ENCODE measurements at regions not wholly inside any gene's neighbourhood (a gene's known extent, or its start where the extent isn't known, plus 50 kb on each side); places are given as distances from the start of the nearest gene placed in this dataset.

DNA sequence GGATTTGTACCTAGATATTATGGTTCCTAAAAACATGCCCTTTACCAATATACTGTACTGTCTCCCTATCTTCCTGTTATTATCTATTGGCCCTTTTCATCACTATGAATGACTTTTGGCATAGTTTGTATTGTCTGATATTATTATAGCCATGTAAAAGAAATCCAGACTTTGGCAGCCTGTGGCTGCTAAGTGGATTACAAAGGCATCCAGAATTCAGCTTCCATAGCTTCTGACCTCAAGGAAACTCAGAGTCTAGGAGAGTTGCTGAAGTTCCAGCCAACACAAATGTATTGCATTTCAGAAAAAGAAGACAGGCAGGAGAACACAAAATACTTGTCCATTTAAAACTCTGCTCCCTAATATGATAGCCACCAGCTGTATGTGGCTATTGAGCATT is 319.2 kb upstream of the MPDZ start:
- Histone ChIP-seq H3K4me3 (ENCODE audit: control extremely low read depth in 1 of 5, extremely low read depth in 1 of 5, insufficient read depth in 1 of 5, low read depth in 2 of 5, low read length in 4 of 5) (no peak overlapping the region), H3K27me3 (replicated peaks in 1 of 4; ENCODE audit: control extremely low read depth in 1 of 4, control insufficient read depth in 3 of 4, insufficient read depth in 4 of 4, low read length in 3 of 4) (no peaks in the 10 kb centered on the region), H3K4me2 (replicated peaks; ENCODE audit: low read depth, low read length, poor library complexity, severe bottlenecking) (no peak overlapping the region), H3K79me2 (ENCODE audit: control insufficient read depth, insufficient read depth, low read length) (no peaks in the 10 kb centered on the region), H3K9me3 (ENCODE audit: control extremely low read depth in 1 of 3, control insufficient read depth in 2 of 3, insufficient read depth in 1 of 3, low read length in 2 of 3) (peaks cover 0 to 9% (median 0%) of the 10 kb centered on the region in 3 donors), H2AFZ (ENCODE audit: insufficient read depth, low read depth, low read length, poor library complexity, severe bottlenecking) (no peak overlapping the region), H3K36me3 (replicated peaks in 1 of 2; ENCODE audit: control extremely low read depth in 1 of 2, control insufficient read depth in 1 of 2, extremely low read depth in 1 of 2, insufficient read depth in 2 of 2, low read length in 1 of 2) (no peaks in the 10 kb centered on the region), H3K4me1 (ENCODE audit: control insufficient read depth in 2 of 2, insufficient read depth in 2 of 2, low read length in 2 of 2) (no peaks in the 10 kb centered on the region), H3K27ac (ENCODE audit: low read length in 2 of 2) (no peak overlapping the region), H4K20me1 (ENCODE audit: control insufficient read depth, insufficient read depth, low read length, poor library complexity, severe bottlenecking) (no peaks in the 10 kb centered on the region), H3K9ac (ENCODE audit: low read length) (no peak overlapping the region)
- Mint-ChIP-seq H3K27ac (no peak overlapping the region), H3K4me1 (no peaks in the 10 kb centered on the region), H3K9me3 (ENCODE audit: insufficient read depth) (peaks cover 2% of the 10 kb centered on the region), H3K4me3 (no peak overlapping the region), H3K27me3 (no peaks in the 10 kb centered on the region)
- no peak for DNase-seq
- ATAC-seq (ENCODE audit: low read depth): no peak
- ChIA-PET CTCF (no interaction called here), POLR2A (no interaction called here)
- intact Hi-C loops (cut with micrococcal nuclease): no loop called here
- TF ChIP-seq, protein P1, sequence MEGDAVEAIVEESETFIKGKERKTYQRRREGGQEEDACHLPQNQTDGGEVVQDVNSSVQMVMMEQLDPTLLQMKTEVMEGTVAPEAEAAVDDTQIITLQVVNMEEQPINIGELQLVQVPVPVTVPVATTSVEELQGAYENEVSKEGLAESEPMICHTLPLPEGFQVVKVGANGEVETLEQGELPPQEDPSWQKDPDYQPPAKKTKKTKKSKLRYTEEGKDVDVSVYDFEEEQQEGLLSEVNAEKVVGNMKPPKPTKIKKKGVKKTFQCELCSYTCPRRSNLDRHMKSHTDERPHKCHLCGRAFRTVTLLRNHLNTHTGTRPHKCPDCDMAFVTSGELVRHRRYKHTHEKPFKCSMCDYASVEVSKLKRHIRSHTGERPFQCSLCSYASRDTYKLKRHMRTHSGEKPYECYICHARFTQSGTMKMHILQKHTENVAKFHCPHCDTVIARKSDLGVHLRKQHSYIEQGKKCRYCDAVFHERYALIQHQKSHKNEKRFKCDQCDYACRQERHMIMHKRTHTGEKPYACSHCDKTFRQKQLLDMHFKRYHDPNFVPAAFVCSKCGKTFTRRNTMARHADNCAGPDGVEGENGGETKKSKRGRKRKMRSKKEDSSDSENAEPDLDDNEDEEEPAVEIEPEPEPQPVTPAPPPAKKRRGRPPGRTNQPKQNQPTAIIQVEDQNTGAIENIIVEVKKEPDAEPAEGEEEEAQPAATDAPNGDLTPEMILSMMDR (IDR thresholded peaks at IDR 0.05): no peak
- no peak for TF ChIP-seq EZH2 (IDR thresholded peaks at IDR 0.05; ENCODE audit: borderline replicate concordance, insufficient read depth, low read depth, low read length, poor library complexity, severe bottlenecking)

DNA sequence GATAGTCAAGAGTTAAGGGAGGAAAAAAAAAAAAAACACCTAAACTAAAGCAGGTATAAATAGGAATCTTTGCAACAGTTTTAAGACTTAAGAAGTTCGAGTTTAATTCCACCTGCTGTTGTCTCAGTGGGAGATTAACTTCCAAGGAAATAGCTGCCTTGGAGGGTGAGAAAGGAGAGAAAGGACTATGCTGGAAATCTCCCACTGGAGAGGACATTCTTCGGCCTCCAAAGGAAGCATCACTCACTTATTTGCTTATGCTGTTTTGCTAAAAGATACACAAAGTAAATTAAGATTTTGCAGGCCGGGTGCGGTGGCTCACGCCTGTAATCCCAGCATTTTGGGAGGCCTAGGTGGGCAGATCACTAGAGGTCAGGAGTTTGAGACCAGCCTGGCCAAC is 317.9 kb upstream of the MPDZ start:
- DNase-seq (no peak), ATAC-seq (ENCODE audit: low read depth) (no peak)
- Mint-ChIP-seq H3K4me3 (no peak overlapping the region), H3K27me3 (no peaks in the 10 kb centered on the region), H3K9me3 (ENCODE audit: insufficient read depth) (peaks cover 4% of the 10 kb centered on the region), H3K27ac (no peak overlapping the region), H3K4me1 (no peaks in the 10 kb centered on the region)
- 90% methylated on average over 3 of the region's 5 CpGs for WGBS (ENCODE audit: insufficient coverage)
- Histone ChIP-seq H3K36me3 (replicated peaks in 1 of 2; ENCODE audit: control extremely low read depth in 1 of 2, control insufficient read depth in 1 of 2, extremely low read depth in 1 of 2, insufficient read depth in 2 of 2, low read length in 1 of 2) (no peaks in the 10 kb centered on the region), H3K4me2 (replicated peaks; ENCODE audit: low read depth, low read length, poor library complexity, severe bottlenecking) (no peak overlapping the region), H3K27me3 (replicated peaks in 1 of 4; ENCODE audit: control extremely low read depth in 1 of 4, control insufficient read depth in 3 of 4, insufficient read depth in 4 of 4, low read length in 3 of 4) (no peaks in the 10 kb centered on the region), H3K79me2 (ENCODE audit: control insufficient read depth, insufficient read depth, low read length) (no peaks in the 10 kb centered on the region), H3K4me1 (ENCODE audit: control insufficient read depth in 2 of 2, insufficient read depth in 2 of 2, low read length in 2 of 2) (no peaks in the 10 kb centered on the region), H3K9ac (ENCODE audit: low read length) (no peak overlapping the region), H4K20me1 (ENCODE audit: control insufficient read depth, insufficient read depth, low read length, poor library complexity, severe bottlenecking) (no peaks in the 10 kb centered on the region), H3K27ac (ENCODE audit: low read length in 2 of 2) (no peak overlapping the region), H3K4me3 (ENCODE audit: control extremely low read depth in 1 of 5, extremely low read depth in 1 of 5, insufficient read depth in 1 of 5, low read depth in 2 of 5, low read length in 4 of 5) (no peak overlapping the region), H3K9me3 (ENCODE audit: control extremely low read depth in 1 of 3, control insufficient read depth in 2 of 3, insufficient read depth in 1 of 3, low read length in 2 of 3) (no peaks in the 10 kb centered on the region), H2AFZ (ENCODE audit: insufficient read depth, low read depth, low read length, poor library complexity, severe bottlenecking) (no peak overlapping the region)
- ChIA-PET POLR2A (no interaction called here), CTCF (interaction anchor here (0.7 kb wide), 1 partner anchor 1537 kb away, joined by 4 read pairs; no protein-coding TSS in a partner anchor)
- TF ChIP-seq, protein P1 (IDR thresholded peaks at IDR 0.05): no peak
- no peak for TF ChIP-seq EZH2 (IDR thresholded peaks at IDR 0.05; ENCODE audit: borderline replicate concordance, insufficient read depth, low read depth, low read length, poor library complexity, severe bottlenecking)
- intact Hi-C loops (cut with micrococcal nuclease): no loop called here

All from B cell (primary cell).